ENCODE measurements at regions not wholly inside any gene's neighbourhood (a gene's known extent, or its start where the extent isn't known, plus 50 kb on each side); places are given as distances from the start of the nearest gene placed in this dataset.

GRCh38 chr2:142687075-142687474, 190.4 kb upstream of the KYNU start:
- no peak for TF ChIP-seq CTCF (conservative IDR thresholded peaks at IDR 0.05 in 1 of 2, IDR thresholded peaks at IDR 0.05 in 1 of 2; ENCODE audit: low read depth in 1 of 2, low read length in 2 of 2)
- TF ChIP-seq EZH2 (IDR thresholded peaks at IDR 0.05; ENCODE audit: low read length, missing control alignments) = no peak
